OCI-LY1 (cell line): ENCODE measurements at regions not wholly inside any gene's neighbourhood (a gene's known extent, or its start where the extent isn't known, plus 50 kb on each side); places are given as distances from the start of the nearest gene placed in this dataset.

Source experiments
- CTCF ChIP-seq: fragments of 200-600 bp; sonication (generic), shearing (Covaris generic); IDR thresholded peaks from 2 replicates; pipeline ENCODE4 v1.5.1; 2017; ENCODE audit warnings: mild to moderate bottlenecking, antibody characterized with exemption, low read length, moderate library complexity, mixed read lengths
- EZH2 ChIP-seq: fragments of 200-600 bp; sonication (generic), shearing (Covaris generic); IDR thresholded peaks from 2 replicates; pipeline ENCODE4 v1.8.0; 2017; ENCODE audit warnings: borderline replicate concordance, mixed run types, mild to moderate bottlenecking, antibody characterized with exemption, low read length, moderate library complexity, mixed read lengths

- TF ChIP-seq CTCF, result no peak
- no peak for TF ChIP-seq EZH2
Measured at GRCh38 chr14:56964895-56965294, 154.6 kb upstream of the OTX2 start.
